ENCODE measurements at regions not wholly inside any gene's neighbourhood (a gene's known extent, or its start where the extent isn't known, plus 50 kb on each side); places are given as distances from the start of the nearest gene placed in this dataset.
"Not testable (repeated sequence)": the region's sequence is repeated elsewhere in the genome, so short reads cannot be mapped to it uniquely, and the experiment has no call there.

DNA sequence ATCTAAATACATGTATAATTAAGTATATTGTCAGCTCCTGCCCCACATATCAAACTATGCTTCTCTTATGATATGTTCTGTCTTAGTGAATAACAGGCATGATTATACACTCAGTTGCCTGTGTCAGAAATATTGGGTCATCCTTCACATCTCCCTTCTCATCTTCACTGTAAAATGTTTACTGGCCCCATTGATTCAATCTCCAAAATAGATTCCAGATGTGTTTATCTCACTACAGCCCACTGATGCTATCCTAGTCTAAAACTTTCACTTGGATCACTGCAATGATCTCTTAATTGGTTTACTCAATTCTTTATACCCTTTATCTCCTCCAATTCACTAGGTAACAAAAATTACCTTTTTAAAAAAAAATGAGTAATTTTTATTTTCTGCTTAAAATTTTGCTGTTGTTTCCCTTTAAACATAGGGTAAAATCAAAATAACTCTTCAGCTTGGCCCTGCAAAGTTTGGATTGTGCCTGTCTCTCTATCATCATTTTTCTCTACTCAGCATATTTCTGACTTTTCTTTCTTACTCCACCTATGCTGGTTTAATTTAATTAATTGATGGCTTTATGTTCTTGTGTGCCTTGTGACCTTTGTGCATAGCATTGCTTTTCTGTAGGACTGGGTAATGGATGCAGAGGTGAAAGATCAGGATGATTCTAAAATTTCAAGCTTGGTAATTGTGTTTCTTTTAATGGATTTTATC, 233.9 kb upstream of the FOXP2 start:
- no peak for DNase-seq

DNA sequence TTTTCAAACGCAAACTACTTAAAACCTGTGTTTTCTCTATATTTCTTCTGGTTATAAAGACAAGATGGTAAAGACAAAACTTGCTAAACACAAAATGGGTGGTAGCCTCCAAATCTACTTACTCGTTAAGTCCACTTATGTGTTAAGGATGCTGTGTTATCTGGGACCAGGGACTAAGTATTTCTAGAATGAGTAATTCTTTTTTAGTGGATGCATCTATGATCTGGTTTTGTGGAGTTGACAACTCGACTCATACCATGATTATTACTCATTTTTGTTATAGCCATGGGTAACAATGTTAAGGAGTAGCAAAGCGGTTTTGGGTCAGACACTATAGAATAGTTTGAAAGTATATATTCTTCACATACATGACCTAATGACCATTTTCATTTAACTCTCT, 239.5 kb upstream of the FOXP2 start:
- no peak for DNase-seq

DNA sequence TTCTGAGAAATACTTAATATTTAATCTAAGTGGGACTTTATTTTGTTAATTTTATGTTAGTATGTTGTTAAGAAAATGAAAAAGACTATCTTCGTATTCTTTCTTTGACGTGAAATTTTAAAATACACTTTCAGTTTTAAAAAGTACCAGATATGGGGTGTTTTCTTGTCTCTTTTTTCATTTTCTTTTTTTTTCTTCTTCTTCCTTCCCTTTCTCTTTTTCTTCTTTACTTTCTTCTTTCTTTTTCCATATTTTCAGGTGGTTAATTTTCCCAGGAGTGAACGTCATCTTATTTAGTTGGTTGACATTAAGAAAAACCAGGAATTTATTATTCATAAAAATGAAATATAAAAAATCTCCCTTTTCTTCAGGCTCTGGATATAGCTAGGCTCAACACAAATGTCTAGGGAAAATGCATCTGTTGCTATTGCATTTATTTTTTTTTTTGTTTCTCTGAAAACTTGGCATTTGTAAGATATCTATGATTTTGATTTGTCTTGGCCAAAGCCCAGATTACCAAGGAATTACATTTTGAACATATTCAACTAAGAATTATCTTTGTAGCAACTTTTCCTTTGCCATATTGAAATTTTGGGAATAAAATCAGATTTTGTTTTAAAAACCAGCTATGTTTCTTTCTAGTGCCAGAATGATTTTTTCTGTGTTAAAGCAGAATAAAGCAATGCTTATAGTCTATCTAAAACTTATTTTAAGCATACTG, 241.3 kb upstream of the FOXP2 start:
- DNase-seq: no peak

DNA sequence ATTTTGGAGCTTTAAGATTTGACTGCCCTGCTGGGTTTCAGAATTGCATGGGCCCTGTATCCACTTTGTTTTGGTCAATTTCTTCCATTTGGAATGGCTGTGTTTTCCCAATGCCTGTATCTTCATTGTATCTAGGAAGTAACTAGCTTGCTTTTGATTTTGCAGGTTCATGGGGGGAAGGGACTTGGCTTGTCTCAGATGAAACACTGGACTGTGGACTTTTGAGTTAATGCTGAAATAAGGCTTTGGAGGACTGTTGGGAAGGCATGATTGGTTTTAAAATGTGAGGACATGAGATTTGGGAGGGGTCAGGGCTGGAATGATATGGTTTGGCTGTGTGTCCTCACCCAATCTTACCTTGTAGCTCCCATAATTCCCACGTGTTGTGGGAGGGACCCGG, 245.2 kb upstream of the FOXP2 start:
- not testable (repeated sequence) for DNase-seq

DNA sequence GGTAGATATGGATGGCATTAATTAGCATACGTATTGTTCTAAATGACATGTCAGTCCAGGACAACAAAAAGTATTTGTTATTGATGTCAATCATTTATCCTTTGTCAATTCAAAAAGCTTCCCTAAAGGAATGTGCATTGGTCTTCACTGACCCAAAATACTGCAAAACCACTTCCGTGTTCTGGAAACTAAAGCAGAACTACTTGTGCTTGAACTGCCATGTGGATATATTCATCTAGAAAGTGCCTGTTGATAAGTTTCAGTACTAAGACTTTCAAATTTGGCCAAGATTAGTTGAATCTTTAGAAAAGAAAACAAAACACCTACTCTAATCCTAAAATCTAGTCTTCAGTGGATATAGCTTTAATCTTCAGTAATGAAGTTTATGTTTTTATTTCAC, 242.1 kb upstream of the PPP1R3A start:
- no peak for DNase-seq

DNA sequence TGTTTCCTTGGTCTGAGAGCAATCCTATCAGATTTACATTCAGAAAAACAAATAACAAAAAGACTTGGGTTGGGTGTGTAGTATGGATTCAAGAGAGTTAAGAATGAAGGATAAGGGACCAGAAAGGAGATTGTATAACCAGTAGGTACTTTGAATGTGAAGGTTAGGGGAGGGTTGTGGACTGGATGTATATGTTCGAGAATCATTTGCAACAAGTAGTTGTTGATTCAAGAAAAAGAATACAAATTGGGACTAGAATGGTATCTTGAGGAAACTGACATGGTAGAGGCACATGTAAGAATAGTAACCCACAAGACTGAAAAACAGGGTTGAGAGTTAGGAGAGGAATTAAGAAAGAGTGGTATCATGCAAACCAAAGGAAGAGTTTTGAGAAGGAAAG, 240.0 kb upstream of the PPP1R3A start:
- DNase-seq: no peak

DNA sequence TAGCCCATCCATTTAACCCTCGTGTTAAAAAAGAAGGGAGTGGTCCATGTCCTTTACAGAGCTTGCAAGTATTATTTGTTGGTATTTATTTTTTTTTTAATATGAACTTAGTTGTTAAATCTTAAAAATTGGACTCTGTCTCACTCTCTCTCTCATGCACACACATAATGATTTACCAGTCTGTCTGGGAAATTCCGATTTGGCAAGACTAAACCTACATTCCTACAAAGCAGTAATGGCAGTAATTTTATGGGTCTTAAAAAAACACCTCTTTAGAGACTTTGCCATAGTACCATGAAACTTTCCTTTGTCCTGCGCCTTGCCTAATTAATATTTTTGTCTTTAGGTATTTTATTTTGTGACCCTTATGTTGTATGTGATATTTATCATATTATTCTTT, 239.5 kb upstream of the PPP1R3A start:
- DNase-seq: no peak

DNA sequence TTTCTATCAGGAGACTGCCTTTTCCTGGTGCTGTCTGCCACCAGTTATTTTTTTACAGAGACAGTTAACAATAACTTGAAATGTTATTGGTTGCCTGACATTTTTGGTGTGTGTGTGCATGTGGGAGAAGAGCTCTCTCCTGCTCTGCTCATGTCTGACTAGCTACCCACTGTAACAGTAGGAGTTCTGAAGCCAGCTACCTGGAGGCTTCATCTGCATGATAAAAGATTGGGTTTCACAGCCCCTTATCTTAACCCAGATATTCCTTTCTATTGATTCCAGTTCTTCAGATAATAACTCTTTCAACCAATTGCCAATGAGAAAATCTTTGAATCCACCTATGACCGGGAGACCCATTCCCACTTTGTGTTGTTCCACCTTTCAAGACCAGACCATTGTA, 237.4 kb upstream of the PPP1R3A start:
- DNase-seq: no peak

DNA sequence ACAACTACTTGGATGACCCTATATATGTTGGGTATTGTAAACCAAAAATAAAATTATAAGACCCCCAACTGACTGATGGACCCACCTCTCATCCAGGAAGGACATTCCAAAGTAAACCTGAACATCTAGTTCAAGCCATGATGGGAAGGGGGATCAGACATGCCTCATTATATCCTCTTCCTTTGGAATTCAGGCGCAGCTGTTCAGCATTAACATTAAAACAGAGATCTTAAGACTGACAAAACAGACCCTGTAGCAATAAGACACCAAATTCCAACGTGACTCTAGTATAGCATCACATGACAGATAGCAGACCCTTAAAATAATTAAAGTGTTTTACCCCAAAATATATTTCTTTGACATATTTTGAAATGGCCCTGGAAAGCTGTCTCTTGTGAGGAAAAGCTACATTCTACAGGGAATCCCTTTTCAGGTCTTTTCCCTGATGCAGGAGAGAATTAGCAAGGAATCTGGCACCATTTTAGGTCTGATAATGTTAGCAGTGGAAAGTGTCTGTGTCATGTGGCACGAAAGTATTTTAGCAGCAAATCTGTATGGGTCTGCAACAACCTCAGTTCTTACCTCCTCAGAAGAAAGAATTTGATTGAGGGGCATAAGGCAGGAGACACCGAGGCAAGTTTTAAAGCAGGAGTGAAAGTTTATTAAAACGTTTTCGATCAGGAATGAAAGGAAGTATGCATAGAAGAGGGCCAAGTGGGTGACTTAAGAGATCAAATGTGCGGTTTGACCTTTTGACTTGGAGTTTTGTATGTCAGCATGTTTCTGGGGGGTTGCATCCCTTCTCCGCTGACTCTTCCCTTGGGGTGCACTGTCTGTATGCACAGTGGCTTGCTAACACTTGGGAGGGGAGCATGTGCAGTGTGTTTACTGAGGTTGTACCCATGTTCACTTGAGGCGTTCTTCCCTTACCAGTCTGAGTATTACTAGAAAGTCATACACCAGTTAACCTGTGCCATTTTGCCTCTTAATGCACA, 236.6 kb upstream of the PPP1R3A start:
- no peak for DNase-seq

DNA sequence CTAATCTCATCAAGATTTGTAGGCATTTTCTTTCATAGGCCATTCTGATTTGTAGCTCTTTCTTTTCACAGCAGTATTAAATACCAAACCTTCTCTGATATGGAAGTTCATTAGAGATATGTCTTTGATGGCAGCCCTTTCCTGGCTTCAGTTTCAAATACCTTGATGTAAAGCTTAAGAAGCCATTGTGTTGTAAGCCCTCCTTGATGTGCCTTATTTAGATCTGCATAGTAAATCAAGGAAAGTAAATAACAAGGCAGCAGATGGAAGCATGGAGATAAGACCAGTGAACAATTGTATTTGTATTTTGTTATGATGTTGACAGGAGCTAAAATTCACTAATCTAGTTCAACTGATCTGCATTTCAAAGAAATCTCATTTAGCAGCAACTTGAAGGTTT, 234.9 kb upstream of the PPP1R3A start:
- no peak for DNase-seq

DNA sequence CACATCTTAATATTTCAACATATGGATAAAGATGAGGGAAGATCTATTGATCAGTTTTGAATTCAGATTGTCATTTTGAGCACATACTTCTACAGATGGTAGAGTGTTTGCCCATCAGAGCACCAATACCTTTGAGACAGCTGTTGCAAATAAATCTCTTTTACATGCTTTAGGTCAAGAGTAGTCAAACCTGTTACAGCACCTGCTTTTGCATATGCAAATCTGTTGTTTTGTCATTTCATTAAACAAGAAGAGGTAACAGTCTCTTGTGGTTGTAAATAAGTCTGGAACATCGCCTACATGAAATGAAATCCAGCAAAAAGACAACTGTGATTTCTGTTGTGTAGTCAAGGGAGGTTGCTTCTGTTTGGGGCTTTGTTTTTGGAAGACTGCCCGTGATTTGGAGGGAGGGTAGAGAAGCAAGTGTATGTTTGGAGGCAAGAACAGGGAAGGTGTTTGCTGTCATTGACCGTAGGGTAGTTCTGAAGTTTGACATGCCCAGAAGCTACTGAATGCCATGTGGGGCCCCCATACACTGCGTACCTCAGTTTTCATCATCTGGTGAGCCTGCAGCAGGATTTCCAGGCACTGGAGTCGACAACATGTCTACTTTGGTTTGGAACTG, 233.6 kb upstream of the PPP1R3A start:
- no peak for DNase-seq

DNA sequence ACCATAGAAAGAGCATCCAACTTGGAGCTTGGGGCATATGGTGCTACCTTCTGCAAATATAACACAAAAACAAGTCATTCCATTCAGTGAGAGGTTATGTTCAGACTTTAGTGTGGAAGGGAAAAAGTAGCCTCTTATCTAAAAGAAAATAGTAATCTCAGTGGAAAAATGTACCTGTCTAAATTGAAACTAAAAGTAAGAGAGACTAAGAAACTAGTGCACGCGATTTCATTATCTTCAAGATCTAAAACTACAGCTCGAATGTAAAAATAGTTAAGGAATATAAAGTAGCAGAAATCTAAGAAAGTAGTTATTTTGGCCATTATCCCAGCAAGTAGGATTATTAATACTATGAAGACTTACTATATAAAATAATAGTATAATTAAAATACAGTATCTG, 233.0 kb upstream of the PPP1R3A start:
- DNase-seq: no peak

DNA sequence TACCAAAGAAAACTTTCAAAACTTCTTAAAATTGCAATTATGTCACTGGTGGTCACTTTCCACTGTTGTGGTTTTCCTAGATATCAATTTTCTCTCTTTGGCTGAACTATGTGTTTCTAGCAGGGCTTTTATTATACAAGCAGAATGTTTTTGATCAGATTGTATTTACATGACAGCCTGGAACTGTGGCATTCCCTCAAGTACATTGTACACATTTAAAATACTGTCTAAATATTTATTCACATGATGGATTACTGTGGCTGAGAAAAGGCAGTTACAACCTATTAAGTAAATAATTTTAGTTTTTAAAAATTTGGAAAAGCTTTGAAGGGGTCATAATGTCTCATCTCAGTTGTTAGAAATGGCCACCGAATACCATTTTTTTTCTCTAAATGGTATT, 231.9 kb upstream of the PPP1R3A start:
- no peak for DNase-seq

DNA sequence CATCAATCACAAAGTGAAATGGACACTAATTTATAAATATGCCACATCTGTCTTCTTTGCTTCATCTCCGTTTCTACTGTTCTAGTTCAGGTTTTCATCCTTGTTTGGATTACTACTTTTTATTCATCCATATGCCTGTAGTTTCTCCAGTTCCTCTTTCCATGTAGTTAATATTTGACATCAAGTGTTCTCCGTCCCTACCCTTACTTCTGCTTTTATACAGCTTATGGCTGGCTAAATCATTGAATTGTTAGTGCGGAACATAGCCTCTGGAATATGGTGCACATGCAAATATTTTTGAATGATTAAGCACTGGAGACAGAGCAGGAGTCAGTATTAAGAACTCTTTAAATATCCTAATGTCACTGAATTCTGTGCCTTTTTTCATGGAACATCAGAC, 230.0 kb upstream of the PPP1R3A start:
- no peak for DNase-seq

DNA sequence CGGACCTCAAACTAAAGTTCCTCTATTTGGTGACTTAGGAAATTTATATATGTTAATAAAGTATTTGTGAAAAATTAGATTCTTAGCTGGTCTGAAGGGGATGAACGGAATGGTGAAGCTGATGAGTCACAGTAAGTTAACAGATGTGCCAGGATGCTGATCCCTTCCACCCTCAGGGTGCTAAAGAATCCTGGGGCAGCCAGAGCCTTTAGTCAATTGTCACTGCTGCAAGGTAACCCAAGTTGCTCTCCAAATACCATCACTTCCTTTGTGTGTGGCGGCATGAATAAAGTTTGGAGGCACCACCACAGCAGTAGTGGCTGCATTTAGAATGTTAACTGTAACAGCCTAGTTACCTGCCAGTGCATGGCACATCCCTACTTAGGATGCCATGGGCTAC, 222.6 kb upstream of the PPP1R3A start:
- DNase-seq: no peak

DNA sequence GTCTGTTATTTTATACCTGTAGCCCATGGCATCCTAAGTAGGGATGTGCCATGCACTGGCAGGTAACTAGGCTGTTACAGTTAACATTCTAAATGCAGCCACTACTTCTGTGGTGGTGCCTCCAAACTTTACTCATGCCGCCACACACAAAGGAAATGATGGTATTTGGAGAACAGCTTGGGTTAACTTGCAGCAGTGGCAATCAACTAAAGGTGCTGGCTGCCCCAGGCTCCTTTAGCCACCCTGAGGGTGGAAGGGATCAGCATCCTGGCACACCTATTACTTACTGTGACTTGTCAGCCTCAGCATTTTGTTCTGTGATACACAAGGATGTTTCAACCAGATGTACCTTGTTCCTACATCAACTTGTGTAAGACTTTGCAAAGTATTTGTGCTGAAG, 221.8 kb upstream of the PPP1R3A start:
- no peak for DNase-seq

DNA sequence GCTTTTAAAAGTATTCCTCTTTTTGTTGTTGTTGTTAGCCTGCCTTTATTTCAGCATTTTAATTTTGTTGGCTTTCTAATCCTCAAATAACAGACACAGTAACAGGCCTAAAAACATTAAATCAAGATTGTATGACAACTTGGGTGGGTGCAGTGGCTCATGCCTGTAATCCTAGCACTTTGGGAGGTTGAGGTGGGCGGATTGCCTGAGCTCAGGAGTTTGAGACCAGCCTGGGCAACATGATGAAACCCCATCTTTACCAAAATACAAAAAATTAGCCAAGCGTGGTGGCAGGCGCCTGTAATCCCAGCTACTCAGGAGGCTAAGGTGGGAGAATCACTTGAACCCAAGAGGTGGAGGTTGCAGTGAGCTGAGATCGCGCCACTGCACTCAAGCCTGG, 220.9 kb upstream of the PPP1R3A start:
- DNase-seq: not testable (repeated sequence)

DNA sequence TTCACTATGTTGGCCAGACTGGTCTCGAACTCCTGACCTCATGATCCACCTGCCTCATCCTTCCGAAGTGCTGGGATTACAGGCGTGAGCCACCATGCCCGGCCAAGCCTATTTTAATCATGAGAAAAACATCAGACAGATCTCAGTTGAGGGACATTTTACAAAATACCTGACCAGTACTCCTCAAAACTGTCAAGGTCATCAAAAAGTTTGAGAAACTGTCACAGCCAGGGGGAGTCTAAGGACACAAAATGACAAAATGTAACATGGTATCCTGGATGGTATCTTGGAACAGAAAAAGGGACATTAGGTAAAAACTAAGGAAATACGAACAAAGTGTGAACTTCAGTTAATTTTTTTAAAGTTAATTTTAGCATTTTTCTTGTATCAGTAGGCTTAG, 219.8 kb upstream of the PPP1R3A start:
- no peak for DNase-seq

DNA sequence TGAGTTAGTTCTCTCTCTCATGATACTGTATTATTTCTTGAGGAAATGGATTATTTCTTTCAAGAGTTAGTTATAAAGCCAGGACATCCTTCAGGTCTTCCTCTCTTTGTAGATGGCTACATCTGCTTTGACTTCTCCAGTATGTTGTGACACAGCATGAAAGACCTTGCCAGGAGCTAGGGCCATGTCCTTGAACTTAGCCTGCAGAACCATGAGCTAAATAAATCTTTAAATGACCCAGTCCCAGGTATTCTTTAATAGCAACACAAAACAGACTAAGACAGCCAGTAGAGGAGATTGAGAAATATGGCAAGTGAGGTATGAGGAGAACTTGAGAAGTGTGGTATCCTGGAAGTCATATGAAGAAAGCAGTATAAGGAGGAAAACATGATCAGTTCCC, 214.9 kb upstream of the PPP1R3A start:
- no peak for DNase-seq

DNA sequence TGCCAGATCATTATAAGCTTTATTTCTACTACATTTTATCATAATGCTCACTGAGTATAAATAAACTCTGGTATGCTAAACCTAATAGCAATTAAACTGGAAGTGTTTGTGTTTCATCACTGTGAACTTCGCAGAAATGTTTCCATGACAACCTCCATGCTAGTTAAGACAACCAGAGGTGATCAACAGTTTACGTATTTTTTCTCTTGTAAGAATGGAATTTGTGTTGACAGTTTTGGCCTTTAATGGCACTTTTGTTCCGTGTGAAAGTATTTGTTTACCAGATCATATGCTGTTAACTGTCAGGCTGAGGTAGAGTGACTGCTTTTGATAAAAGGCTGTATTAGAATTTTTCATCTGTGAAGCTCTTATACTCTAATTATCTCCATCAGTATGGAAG, 212.1 kb upstream of the PPP1R3A start:
- DNase-seq: no peak

DNA sequence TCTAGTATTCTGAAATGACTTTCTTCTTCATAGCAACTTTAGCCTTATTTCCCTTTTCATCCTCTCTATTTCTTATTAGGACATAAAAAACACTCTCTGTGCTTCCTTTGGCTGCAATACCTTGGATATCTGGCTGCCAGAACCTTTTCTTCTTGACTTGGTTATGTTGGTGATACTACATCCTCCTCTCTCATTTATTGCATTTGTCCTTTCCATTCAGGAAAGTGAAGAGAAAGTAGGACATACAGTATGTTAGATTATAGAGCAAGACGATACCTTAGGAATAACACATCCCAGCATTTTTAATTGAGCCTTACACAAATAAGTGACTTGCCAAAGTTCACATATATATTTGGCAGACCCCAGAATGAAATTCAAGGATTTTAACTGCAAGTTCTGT, 210.1 kb upstream of the PPP1R3A start:
- no peak for DNase-seq

DNA sequence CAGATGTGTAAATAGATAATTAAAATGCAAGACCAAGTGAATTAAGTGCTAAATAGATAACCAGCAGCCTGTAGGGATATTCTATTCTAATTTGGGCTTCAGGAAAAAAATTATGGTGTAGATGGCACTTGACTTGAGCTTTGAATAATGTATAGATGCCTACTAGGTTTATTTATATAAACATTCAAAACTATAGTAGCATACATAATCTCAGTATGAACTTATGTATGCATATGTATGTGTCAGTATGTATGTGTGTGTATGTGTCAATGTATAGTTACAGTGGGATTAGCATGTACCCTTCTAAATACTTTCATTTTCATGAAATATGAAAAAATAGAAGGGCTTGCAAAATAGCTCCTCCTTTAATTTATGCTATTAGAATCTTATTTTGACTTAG, 207.3 kb upstream of the PPP1R3A start:
- no peak for DNase-seq

DNA sequence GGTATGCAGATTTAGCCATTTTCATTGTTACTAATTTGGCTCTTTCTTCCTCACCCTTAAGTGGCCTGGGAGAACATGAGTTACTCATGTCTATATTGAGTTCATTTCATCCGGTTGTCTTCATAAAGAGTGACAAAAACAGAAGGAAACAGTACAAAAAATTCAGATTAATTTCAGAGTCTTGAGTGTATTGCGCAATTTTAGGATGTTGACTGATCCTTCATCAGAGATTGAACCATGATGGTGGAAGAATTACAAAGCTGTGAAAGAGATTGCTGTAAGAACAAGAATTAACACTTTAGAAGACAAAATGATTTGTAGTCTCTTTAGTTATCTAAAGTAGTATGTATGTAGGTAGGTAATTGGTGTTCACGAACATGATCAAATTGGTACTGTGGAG, 194.0 kb upstream of the PPP1R3A start:
- no peak for DNase-seq
